ENCODE measurements at regions not wholly inside any gene's neighbourhood (a gene's known extent, or its start where the extent isn't known, plus 50 kb on each side); places are given as distances from the start of the nearest gene placed in this dataset.

GRCh38 chr13:65985612-65986011 lies 1244.5 kb downstream of the PCDH9 start (continued):
- TF ChIP-seq ATF3 (CRISPR knock-in tag; conservative IDR thresholded peaks at IDR 0.05), result no peak
- TF ChIP-seq ERG (CRISPR knock-in tag; IDR thresholded peaks at IDR 0.05), result no peak

GRCh38 chr13:65977525-65977924 lies 1252.6 kb downstream of the PCDH9 start:
- Mint-ChIP-seq H3K9me3 (peaks cover 41% of the 10 kb centered on the region), H3K27ac (no peak overlapping the region), H3K36me3 (peaks cover 31% of the 10 kb centered on the region), H3K4me1 (no peaks in the 10 kb centered on the region), H3K27me3 (ENCODE audit: low read depth) (no peaks in the 10 kb centered on the region), H3K4me3 (no peak overlapping the region)
- DNase-seq (ENCODE audit: low spot score), result no peak
- no peak for ATAC-seq
- ChIA-PET POLR2A (no interaction called here), CTCF (no interaction called here)
- TF ChIP-seq ZBTB21 (CRISPR knock-in tag; IDR thresholded peaks at IDR 0.05; ENCODE audit: borderline replicate concordance) (no peak), MLX (CRISPR knock-in tag; IDR thresholded peaks at IDR 0.05) (no peak), GTF2I (CRISPR knock-in tag; conservative IDR thresholded peaks at IDR 0.05) (no peak), ZNF138 (CRISPR knock-in tag; conservative IDR thresholded peaks at IDR 0.05) (no peak), ZNF512 (CRISPR knock-in tag; IDR thresholded peaks at IDR 0.05; ENCODE audit: borderline replicate concordance) (no peak), OVOL2 (CRISPR knock-in tag; IDR thresholded peaks at IDR 0.05; ENCODE audit: borderline replicate concordance) (no peak), ATF2 (CRISPR knock-in tag; IDR thresholded peaks at IDR 0.05; ENCODE audit: borderline replicate concordance, low read depth) (no peak), MXD4 (CRISPR knock-in tag; IDR thresholded peaks at IDR 0.05; ENCODE audit: borderline replicate concordance) (no peak), PRRX2 (CRISPR knock-in tag; IDR thresholded peaks at IDR 0.05) (no peak)

GRCh38 chr13:65971541-65971940 lies 1258.6 kb downstream of the PCDH9 start:
- CTCF ChIA-PET, result interaction anchor here (1.4 kb wide), 1 partner anchor 14 kb away, joined by 5 read pairs; no protein-coding TSS in a partner anchor
- H3K4me3 Mint-ChIP-seq, result no peak overlapping the region
- no peak for TF ChIP-seq NFYB (CRISPR knock-in tag; conservative IDR thresholded peaks at IDR 0.05; ENCODE audit: low read depth)
- TF ChIP-seq NFE2L1 (CRISPR knock-in tag; IDR thresholded peaks at IDR 0.05), result no peak
- no peak for TF ChIP-seq ZMAT4 (CRISPR knock-in tag; IDR thresholded peaks at IDR 0.05)
- TF ChIP-seq RORB (CRISPR knock-in tag; IDR thresholded peaks at IDR 0.05), result no peak
- TF ChIP-seq CDX4 (CRISPR knock-in tag; IDR thresholded peaks at IDR 0.05; ENCODE audit: borderline replicate concordance), result no peak
- TF ChIP-seq MAX (CRISPR knock-in tag; IDR thresholded peaks at IDR 0.05), result no peak
- no peak for TF ChIP-seq TEAD1 (CRISPR knock-in tag; IDR thresholded peaks at IDR 0.05)
- no peak for TF ChIP-seq ZNF396 (CRISPR knock-in tag; IDR thresholded peaks at IDR 0.05; ENCODE audit: borderline replicate concordance)
- TF ChIP-seq HMGA2 (CRISPR knock-in tag; IDR thresholded peaks at IDR 0.05), result no peak
- no peak for TF ChIP-seq GABPB1 (CRISPR knock-in tag; IDR thresholded peaks at IDR 0.05)
- no peak for TF ChIP-seq OVOL2 (CRISPR knock-in tag; IDR thresholded peaks at IDR 0.05; ENCODE audit: borderline replicate concordance)
- no peak for TF ChIP-seq AFF4 (CRISPR knock-in tag; IDR thresholded peaks at IDR 0.05; ENCODE audit: borderline replicate concordance)
- peak; percentile 82 for ATAC-seq
- H3K27ac Mint-ChIP-seq, result peak overlapping the region; percentile 41; the same call in 1 of the 2 replicates
- peaks cover 11% of the 10 kb centered on the region for H3K36me3 Mint-ChIP-seq
- POLR2A ChIA-PET, result no interaction called here
- peaks cover 12% of the 10 kb centered on the region for H3K4me1 Mint-ChIP-seq
- DNase-seq (ENCODE audit: low spot score), result no peak
- peaks cover 21% of the 10 kb centered on the region for H3K9me3 Mint-ChIP-seq
- H3K27me3 Mint-ChIP-seq (ENCODE audit: low read depth), result no peaks in the 10 kb centered on the region
